HG02642 (cell line): ENCODE measurements at regions not wholly inside any gene's neighbourhood (a gene's known extent, or its start where the extent isn't known, plus 50 kb on each side); places are given as distances from the start of the nearest gene placed in this dataset.
"Not testable (repeated sequence)": the region's sequence is repeated elsewhere in the genome, so short reads cannot be mapped to it uniquely, and the experiment has no call there.

ENCODE experiments used
- ATAC-seq: cut with Tn5 transposase; IDR thresholded peaks from one replicate; pipeline ENCODE4 v1.9.1; 2021; ENCODE audit warnings: mild to moderate bottlenecking; ENCODE audit not compliant: unreplicated experiment, poor library complexity

- ATAC-seq = no peak
Measured at GRCh38 chr3:145417678-145418077, 743.3 kb downstream of the PLOD2 start.

- ATAC-seq = no peak
Measured at GRCh38 chr3:145422556-145422955, 738.4 kb downstream of the PLOD2 start.

DNA sequence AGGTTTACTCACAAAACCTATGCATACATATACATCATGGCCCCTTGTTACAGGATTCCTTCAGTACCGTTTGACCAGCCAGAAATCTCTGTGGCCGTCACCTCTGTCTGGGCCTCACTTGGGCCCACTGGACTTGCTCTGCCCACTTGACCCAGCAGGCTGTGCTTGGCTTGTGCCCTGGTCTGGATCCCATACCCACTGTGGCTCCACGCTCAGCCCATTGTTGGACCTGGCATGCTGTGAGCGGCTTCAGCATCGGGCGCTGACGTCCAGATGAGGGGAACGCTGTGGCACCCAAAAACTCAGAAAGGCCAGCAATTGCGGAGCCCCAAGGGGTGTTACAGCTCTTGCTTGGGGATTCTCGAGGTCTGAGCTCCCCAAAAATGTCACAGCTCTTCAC is 733.6 kb downstream of the PLOD2 start:
- no peak for ATAC-seq

- no peak for ATAC-seq
Measured at GRCh38 chr3:145429546-145429945, 731.4 kb downstream of the PLOD2 start.

- no peak for ATAC-seq
Measured at GRCh38 chr3:145448436-145448835, 712.5 kb downstream of the PLOD2 start.

DNA sequence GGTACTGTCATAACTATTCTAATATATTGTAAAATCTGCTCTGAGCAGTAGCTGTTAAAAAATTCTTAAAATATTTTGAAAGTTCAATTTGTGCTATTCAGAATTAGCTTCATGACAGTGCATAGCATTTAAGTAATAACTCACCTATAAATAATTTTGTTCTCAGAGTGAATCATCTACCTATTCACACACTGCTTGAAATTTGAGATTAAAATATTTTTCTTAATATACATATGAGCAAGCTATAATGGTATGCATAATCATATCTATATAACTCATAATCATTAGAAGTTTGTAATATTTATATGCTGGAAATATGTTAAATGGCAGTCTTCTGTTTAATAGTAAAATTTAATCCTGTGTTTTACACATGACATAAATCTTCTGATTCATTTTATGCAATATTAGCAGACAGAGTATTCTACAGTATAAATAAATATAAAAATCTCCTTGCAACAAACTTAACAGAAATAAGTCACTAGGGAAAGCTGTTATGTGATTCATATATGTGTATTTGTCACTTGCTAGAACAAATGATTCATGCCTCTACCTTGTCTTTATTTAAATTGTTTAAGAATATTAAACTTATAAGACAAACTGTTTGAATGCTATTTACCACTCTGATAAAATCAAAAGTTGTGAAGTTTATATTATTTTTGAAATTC is 710.8 kb downstream of the PLOD2 start:
- ATAC-seq = no peak

DNA sequence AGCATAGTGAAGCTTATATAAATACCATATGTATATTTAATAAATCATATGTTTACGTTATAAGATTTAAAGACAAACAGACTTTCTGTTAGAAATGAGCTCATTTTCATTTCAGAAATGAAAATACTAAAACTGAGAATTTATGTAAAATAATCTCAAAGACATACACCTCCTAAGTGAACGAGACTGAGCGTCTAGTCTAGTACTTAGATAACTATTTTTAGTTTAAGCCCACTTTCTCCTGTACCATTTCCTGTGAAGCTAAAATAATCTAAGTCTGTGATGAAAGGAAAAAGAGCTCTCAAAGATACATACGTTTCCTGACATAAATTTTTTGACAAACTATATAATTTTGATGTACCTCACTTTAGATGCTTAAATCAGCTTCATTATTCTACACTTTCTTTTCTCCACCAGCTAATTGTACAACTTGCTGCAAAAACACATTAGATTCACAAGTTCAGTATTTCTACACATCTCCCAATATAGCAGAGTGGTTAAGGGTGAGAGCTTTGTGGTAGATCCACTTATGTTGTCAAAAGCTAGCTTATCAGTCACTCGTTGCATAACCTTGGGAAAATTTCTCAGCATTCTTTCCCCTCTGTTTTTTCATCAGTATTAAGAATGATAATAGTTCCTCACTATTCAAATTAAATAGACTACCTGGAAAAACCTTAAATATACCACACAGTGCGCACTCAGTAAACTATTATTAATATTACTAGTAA is 703.0 kb downstream of the PLOD2 start:
- no peak for ATAC-seq

DNA sequence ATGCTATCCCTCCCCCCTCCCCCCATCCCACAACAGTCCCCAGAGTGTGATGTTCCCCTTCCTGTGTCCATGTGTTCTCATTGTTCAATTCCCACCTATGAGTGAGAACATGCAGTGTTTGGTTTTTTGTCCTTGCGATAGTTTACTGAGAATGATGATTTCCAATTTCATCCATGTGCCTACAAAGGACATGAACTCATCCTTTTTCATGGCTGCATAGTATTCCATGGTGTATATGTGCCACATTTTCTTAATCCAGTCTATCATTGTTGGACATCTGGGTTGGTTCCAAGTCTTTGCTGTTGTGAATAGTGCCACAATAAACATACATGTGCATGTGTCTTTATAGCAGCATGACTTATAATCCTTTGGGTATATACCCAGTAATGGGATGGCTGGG is 701.3 kb downstream of the PLOD2 start:
- ATAC-seq = not testable (repeated sequence)

GRCh38 chr3:145471976-145472375 is 689.0 kb downstream of the PLOD2 start:
- ATAC-seq = no peak

DNA sequence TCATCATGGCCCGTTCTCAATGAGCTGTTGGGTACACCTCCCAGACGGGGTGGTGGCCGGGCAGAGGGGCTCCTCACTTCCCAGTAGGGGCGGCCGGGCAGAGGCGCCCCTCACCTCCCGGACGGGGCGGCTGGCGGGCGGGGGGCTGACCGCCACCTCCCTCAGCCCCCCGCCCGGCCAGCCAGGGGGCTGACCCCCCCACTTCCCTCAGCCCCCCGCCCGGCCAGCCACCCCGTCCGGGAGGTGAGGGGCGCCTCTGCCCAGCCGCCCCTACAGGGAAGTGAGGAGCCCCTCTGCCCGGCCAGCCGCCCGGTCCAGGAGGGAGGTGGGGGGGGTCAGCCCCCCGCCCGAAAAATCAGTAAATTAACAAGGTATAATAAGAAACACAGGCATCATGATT is 678.2 kb downstream of the PLOD2 start:
- not testable (repeated sequence) for ATAC-seq

DNA sequence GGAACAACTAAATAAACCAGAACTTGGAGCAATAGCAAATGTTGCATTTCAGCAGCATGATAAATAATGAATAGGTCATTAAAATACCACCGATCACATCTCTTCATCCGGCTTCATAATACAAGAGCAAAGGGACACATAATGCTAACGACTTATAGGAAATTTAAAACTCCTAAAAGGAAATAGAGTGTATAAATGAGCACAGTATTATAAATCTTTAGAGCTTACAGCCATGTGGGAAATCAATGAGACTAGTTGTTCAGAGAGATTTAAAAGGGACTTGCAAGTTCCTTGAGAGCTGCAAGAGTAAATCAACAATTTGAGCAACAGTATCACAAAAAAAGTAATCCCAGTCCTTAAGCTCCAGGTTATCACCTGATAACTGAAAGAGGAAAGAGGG is 677.0 kb downstream of the PLOD2 start:
- ATAC-seq = no peak

GRCh38 chr3:145489011-145489410 is 672.0 kb downstream of the PLOD2 start:
- ATAC-seq = no peak

- no peak for ATAC-seq
Measured at GRCh38 chr3:145490088-145491048, 670.6 kb downstream of the PLOD2 start.

- ATAC-seq = no peak
Measured at GRCh38 chr3:145492456-145492855, 668.5 kb downstream of the PLOD2 start.

GRCh38 chr3:145517416-145517815 is 643.6 kb downstream of the PLOD2 start:
- ATAC-seq = not testable (repeated sequence)

DNA sequence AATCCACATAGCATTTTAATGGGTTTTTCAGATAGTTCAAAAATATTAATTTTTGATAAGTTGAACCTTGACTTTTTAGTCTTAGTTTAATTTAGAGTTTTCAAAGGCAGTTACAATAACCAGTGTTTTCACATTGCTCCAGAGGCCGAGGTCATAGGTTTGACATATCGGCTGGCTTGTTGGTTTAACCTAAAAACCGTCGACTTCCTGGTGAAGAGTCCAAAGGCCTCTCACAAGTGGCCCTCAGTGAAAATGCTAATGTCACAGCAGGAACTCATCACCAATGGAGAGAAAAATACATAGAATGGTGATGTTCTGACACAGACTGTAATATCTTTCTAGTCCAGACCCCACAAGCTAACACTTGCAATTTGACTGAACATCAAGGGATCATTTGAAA is 642.3 kb downstream of the PLOD2 start:
- no peak for ATAC-seq

GRCh38 chr3:145519398-145520047 is 641.5 kb downstream of the PLOD2 start:
- no peak for ATAC-seq

GRCh38 chr3:145522179-145522578 is 638.8 kb downstream of the PLOD2 start:
- ATAC-seq = no peak

- ATAC-seq = no peak
Measured at GRCh38 chr3:145522893-145523651, 637.9 kb downstream of the PLOD2 start.

DNA sequence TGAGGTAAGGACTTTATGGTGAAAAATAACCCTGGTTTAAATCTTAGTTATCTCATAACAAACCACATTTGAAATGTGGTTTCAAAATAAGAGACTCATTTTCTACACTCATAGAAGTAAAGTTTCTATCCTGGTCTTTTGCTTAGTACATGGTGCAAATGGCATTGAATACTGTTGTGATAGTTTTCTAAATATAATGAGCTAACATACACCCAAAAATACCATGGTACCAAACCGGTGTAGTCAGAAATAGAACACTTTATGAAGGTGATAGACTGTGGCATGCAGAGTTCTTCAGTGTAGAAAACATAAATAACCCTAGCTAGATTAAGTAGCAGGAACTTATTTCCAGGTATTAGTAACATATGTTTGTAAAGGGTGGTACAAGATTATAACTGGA is 629.4 kb downstream of the PLOD2 start:
- no peak for ATAC-seq
